ENCODE measurements at regions not wholly inside any gene's neighbourhood (a gene's known extent, or its start where the extent isn't known, plus 50 kb on each side); places are given as distances from the start of the nearest gene placed in this dataset.

DNA sequence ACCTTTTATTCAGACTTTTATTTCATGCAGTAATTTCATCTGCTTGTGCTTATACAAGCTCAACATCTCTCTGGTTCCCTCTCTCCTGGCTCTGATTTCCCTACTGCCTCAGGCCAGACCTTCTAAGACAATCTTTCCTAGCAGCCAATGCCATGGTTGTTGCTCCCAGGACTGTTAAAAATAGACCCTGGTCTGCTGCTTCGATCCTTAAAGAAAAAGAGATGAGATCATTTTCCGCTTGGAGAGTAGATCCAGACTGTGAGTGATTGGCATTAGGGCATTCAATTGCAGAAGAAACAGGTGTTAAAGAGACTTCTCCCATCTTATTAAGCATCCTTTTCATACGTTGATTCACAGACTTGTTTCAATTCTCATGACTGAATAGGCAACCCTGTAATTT lies 68.4 kb upstream of the ITGB1 start:
- TF ChIP-seq, protein P1, sequence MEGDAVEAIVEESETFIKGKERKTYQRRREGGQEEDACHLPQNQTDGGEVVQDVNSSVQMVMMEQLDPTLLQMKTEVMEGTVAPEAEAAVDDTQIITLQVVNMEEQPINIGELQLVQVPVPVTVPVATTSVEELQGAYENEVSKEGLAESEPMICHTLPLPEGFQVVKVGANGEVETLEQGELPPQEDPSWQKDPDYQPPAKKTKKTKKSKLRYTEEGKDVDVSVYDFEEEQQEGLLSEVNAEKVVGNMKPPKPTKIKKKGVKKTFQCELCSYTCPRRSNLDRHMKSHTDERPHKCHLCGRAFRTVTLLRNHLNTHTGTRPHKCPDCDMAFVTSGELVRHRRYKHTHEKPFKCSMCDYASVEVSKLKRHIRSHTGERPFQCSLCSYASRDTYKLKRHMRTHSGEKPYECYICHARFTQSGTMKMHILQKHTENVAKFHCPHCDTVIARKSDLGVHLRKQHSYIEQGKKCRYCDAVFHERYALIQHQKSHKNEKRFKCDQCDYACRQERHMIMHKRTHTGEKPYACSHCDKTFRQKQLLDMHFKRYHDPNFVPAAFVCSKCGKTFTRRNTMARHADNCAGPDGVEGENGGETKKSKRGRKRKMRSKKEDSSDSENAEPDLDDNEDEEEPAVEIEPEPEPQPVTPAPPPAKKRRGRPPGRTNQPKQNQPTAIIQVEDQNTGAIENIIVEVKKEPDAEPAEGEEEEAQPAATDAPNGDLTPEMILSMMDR (IDR thresholded peaks at IDR 0.05) = no peak
- TF ChIP-seq EZH2 (IDR thresholded peaks at IDR 0.05; ENCODE audit: borderline replicate concordance, insufficient read depth, low read depth, low read length, poor library complexity, severe bottlenecking) = no peak

Measured in B cell (primary cell).